OCI-LY3 (cell line): ENCODE measurements at regions not wholly inside any gene's neighbourhood (a gene's known extent, or its start where the extent isn't known, plus 50 kb on each side); places are given as distances from the start of the nearest gene placed in this dataset.

ENCODE experiments used
- EZH2phosphoT487 ChIP-seq: fragments of 200-600 bp; shearing (Covaris generic); IDR thresholded peaks from 2 replicates; pipeline ENCODE4 v1.6.1; 2018; ENCODE audit warnings: antibody characterized with exemption, mixed run types, low read depth
- TF ChIP-seq, protein P1 (sequence below): fragments of 200-600, 300-600 bp; sonication (generic); IDR thresholded peaks from 2 replicates; pipeline ENCODE4 v1.5.1; 2014; ENCODE audit warnings: antibody characterized with exemption, low read length, low read depth

DNA sequence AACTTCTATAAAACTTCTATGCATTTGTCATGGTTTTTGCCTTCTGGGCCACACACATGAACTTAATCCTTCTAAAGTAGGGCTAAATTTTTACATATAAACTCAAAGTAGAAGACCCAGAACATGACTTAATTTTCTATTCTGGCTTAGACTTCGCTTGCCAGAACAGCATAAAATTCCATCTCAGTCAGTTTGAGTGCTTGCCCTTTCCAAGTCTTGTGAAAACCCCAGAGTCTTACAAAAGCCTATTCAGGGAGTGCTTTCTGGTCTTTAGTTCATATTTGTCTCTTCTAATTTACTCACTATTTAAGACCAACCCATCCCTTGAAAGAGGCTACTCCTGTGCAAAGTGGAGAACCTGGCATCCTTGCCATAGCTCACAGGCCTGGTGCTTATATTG, 201.6 kb upstream of the MEOX2 start:
- TF ChIP-seq, protein P1, sequence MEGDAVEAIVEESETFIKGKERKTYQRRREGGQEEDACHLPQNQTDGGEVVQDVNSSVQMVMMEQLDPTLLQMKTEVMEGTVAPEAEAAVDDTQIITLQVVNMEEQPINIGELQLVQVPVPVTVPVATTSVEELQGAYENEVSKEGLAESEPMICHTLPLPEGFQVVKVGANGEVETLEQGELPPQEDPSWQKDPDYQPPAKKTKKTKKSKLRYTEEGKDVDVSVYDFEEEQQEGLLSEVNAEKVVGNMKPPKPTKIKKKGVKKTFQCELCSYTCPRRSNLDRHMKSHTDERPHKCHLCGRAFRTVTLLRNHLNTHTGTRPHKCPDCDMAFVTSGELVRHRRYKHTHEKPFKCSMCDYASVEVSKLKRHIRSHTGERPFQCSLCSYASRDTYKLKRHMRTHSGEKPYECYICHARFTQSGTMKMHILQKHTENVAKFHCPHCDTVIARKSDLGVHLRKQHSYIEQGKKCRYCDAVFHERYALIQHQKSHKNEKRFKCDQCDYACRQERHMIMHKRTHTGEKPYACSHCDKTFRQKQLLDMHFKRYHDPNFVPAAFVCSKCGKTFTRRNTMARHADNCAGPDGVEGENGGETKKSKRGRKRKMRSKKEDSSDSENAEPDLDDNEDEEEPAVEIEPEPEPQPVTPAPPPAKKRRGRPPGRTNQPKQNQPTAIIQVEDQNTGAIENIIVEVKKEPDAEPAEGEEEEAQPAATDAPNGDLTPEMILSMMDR: no peak
- TF ChIP-seq EZH2phosphoT487: no peak
